OCI-LY1 (cell line): ENCODE measurements at regions not wholly inside any gene's neighbourhood (a gene's known extent, or its start where the extent isn't known, plus 50 kb on each side); places are given as distances from the start of the nearest gene placed in this dataset.

Source experiments
- CTCF ChIP-seq: fragments of 200-600 bp; sonication (generic), shearing (Covaris generic); IDR thresholded peaks from 2 replicates; pipeline ENCODE4 v1.5.1; 2017; ENCODE audit warnings: mild to moderate bottlenecking, antibody characterized with exemption, low read length, moderate library complexity, mixed read lengths
- EZH2 ChIP-seq: fragments of 200-600 bp; sonication (generic), shearing (Covaris generic); IDR thresholded peaks from 2 replicates; pipeline ENCODE4 v1.8.0; 2017; ENCODE audit warnings: borderline replicate concordance, mixed run types, mild to moderate bottlenecking, antibody characterized with exemption, low read length, moderate library complexity, mixed read lengths

GRCh38 chr18:77403969-77404535, 154.4 kb downstream of the GALR1 start:
- TF ChIP-seq EZH2: no peak
- no peak for TF ChIP-seq CTCF
